Liver (tissue), 3 donors: ENCODE measurements at regions not wholly inside any gene's neighbourhood (a gene's known extent, or its start where the extent isn't known, plus 50 kb on each side); places are given as distances from the start of the nearest gene placed in this dataset.

Experiments used
- EGR1 ChIP-seq, 2 donors: IDR thresholded peaks; 2 replicates each; pipeline ENCODE4 v1.6.1; 2016 to 2018; ENCODE audit warnings: antibody characterized with exemption in 2 of 2, low read depth in 2 of 2
- FOXA1 ChIP-seq: IDR thresholded peaks from 2 replicates; pipeline ENCODE4 v1.6.1; 2016; ENCODE audit warnings: antibody characterized with exemption
- JUND ChIP-seq, 2 donors: IDR thresholded peaks; 2 replicates each; pipeline ENCODE4 v1.6.1; 2016; ENCODE audit warnings: antibody characterized with exemption in 2 of 2
- RAD21 ChIP-seq, 2 donors: IDR thresholded peaks; 2 replicates each; pipeline ENCODE4 v1.6.1; 2016; ENCODE audit warnings: antibody characterized with exemption in 2 of 2, mild to moderate bottlenecking in 2 of 2
- TAF1 ChIP-seq: conservative IDR thresholded peaks from 2 replicates; pipeline ENCODE4 v1.6.1; 2016; ENCODE audit warnings: antibody characterized with exemption, mild to moderate bottlenecking
- YY1 ChIP-seq: IDR thresholded peaks from 2 replicates; pipeline ENCODE4 v1.6.1; 2016; ENCODE audit warnings: antibody characterized with exemption, mild to moderate bottlenecking
- TF ChIP-seq, protein P1 (sequence below): fragments of 150-350 bp; IDR thresholded peaks from 2 replicates; pipeline ENCODE4 v1.5.1; 2017; ENCODE audit warnings: improper control_type of control experiment, low read depth, low read length; ENCODE audit not compliant: missing input control
- TF ChIP-seq, protein P2 (sequence below): IDR thresholded peaks from 2 replicates; pipeline ENCODE4 v1.6.1; 2016; ENCODE audit warnings: antibody characterized with exemption, mild to moderate bottlenecking
- TF ChIP-seq, protein P3 (sequence below): IDR thresholded peaks from 2 replicates; pipeline ENCODE4 v1.6.1; 2016; ENCODE audit warnings: antibody characterized with exemption
- donor health status: healthy.
- donor health status: healthy.

DNA sequence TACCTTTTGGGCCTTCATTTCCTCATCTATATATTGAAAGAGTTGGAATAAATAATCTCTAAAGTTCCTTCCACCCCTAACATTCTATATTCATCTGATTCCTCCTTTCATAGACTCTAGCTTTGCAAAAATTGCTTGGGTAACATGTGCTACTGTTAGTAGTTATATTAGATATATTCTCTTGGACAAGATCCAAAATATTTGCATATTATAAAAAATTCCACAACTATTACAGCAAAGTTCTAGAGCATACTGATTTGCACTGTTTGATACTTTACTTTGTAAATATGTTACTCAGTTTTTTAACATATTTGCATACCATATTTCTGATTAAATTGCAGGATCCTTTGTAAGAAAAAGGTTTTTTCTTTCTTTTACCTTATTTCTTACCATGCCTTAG, 95.9 kb upstream of the UBE2E2 start:
- TF ChIP-seq, protein P1, sequence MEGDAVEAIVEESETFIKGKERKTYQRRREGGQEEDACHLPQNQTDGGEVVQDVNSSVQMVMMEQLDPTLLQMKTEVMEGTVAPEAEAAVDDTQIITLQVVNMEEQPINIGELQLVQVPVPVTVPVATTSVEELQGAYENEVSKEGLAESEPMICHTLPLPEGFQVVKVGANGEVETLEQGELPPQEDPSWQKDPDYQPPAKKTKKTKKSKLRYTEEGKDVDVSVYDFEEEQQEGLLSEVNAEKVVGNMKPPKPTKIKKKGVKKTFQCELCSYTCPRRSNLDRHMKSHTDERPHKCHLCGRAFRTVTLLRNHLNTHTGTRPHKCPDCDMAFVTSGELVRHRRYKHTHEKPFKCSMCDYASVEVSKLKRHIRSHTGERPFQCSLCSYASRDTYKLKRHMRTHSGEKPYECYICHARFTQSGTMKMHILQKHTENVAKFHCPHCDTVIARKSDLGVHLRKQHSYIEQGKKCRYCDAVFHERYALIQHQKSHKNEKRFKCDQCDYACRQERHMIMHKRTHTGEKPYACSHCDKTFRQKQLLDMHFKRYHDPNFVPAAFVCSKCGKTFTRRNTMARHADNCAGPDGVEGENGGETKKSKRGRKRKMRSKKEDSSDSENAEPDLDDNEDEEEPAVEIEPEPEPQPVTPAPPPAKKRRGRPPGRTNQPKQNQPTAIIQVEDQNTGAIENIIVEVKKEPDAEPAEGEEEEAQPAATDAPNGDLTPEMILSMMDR = no peak
- TF ChIP-seq JUND (IDR thresholded peaks at IDR 0.05) (no peak), EGR1 (IDR thresholded peaks at IDR 0.05; ENCODE audit: low read depth in 2 of 2) (no peak), TAF1 (no peak), RAD21 (IDR thresholded peaks at IDR 0.05) (no peak), YY1 (no peak), FOXA1 (no peak)
- TF ChIP-seq, protein P2, sequence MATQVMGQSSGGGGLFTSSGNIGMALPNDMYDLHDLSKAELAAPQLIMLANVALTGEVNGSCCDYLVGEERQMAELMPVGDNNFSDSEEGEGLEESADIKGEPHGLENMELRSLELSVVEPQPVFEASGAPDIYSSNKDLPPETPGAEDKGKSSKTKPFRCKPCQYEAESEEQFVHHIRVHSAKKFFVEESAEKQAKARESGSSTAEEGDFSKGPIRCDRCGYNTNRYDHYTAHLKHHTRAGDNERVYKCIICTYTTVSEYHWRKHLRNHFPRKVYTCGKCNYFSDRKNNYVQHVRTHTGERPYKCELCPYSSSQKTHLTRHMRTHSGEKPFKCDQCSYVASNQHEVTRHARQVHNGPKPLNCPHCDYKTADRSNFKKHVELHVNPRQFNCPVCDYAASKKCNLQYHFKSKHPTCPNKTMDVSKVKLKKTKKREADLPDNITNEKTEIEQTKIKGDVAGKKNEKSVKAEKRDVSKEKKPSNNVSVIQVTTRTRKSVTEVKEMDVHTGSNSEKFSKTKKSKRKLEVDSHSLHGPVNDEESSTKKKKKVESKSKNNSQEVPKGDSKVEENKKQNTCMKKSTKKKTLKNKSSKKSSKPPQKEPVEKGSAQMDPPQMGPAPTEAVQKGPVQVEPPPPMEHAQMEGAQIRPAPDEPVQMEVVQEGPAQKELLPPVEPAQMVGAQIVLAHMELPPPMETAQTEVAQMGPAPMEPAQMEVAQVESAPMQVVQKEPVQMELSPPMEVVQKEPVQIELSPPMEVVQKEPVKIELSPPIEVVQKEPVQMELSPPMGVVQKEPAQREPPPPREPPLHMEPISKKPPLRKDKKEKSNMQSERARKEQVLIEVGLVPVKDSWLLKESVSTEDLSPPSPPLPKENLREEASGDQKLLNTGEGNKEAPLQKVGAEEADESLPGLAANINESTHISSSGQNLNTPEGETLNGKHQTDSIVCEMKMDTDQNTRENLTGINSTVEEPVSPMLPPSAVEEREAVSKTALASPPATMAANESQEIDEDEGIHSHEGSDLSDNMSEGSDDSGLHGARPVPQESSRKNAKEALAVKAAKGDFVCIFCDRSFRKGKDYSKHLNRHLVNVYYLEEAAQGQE = no peak
- TF ChIP-seq, protein P3, sequence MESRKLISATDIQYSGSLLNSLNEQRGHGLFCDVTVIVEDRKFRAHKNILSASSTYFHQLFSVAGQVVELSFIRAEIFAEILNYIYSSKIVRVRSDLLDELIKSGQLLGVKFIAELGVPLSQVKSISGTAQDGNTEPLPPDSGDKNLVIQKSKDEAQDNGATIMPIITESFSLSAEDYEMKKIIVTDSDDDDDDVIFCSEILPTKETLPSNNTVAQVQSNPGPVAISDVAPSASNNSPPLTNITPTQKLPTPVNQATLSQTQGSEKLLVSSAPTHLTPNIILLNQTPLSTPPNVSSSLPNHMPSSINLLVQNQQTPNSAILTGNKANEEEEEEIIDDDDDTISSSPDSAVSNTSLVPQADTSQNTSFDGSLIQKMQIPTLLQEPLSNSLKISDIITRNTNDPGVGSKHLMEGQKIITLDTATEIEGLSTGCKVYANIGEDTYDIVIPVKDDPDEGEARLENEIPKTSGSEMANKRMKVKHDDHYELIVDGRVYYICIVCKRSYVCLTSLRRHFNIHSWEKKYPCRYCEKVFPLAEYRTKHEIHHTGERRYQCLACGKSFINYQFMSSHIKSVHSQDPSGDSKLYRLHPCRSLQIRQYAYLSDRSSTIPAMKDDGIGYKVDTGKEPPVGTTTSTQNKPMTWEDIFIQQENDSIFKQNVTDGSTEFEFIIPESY = no peak
